GM12875 (cell line): ENCODE measurements at regions not wholly inside any gene's neighbourhood (a gene's known extent, or its start where the extent isn't known, plus 50 kb on each side); places are given as distances from the start of the nearest gene placed in this dataset.

Experiments
- H3K4me3 ChIP-seq: one replicate; pipeline ENCODE4 v1.5.1; 2011; ENCODE audit warnings: low read depth, low read length, control low read depth
- CTCF ChIP-seq: IDR thresholded peaks from 2 replicates; pipeline ENCODE4 v1.5.1; 2011; ENCODE audit warnings: low read depth, mild to moderate bottlenecking, control low read depth, inconsistent platforms, low read length, moderate library complexity, borderline replicate concordance; ENCODE audit not compliant: insufficient read depth

GRCh38 chr2:8447610-8448221 is 234.1 kb upstream of the ID2 start:
- H3K4me3 ChIP-seq: no peak overlapping the region

GRCh38 chr2:8448824-8449556 is 232.9 kb upstream of the ID2 start:
- H3K4me3 ChIP-seq: no peak overlapping the region
- no peak for TF ChIP-seq CTCF

More at GRCh38 chr2:8447610-8448221, 234.1 kb upstream of the ID2 start:
- no peak for TF ChIP-seq CTCF

GRCh38 chr2:8451273-8451672 is 230.6 kb upstream of the ID2 start:
- TF ChIP-seq CTCF: no peak
- H3K4me3 ChIP-seq: no peak overlapping the region

GRCh38 chr2:8452296-8452695 is 229.6 kb upstream of the ID2 start:
- TF ChIP-seq CTCF: no peak
- no peak overlapping the region for H3K4me3 ChIP-seq

- H3K4me3 ChIP-seq: no peak overlapping the region
- no peak for TF ChIP-seq CTCF
Measured at GRCh38 chr2:8452979-8453903, 228.6 kb upstream of the ID2 start.

- TF ChIP-seq CTCF: no peak
- no peak overlapping the region for H3K4me3 ChIP-seq
Measured at GRCh38 chr2:8453904-8454302, 228.0 kb upstream of the ID2 start.
